ENCODE measurements at regions not wholly inside any gene's neighbourhood (a gene's known extent, or its start where the extent isn't known, plus 50 kb on each side); places are given as distances from the start of the nearest gene placed in this dataset.
"Not testable (repeated sequence)": the region's sequence is repeated elsewhere in the genome, so short reads cannot be mapped to it uniquely, and the experiment has no call there.

DNA sequence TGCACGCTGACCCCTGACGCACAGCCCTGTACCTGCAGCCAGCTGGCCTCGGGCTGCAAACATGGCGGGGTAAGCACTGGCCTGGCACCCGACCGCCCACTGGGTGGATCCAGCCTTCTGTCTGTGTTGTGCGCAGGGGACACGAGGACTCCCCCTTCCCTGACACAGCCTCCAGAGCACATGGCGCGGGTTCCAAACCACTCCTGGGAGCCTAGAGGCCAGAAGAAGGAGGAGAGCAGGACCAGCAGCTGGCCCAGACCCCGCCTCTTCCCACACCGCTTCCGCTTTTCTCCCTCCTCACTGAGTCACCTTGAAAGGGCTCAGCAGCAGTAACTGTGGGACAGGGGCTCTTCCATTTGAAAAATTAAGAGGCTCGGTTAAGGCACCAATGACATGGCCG is 73.5 kb upstream of the DRD5 start:
- TF ChIP-seq POLR2A, CTCF, POLR2AphosphoS5 (IDR thresholded peaks at IDR 0.05): not testable (repeated sequence)

All from stomach (tissue), 4 donors.